ENCODE measurements at regions not wholly inside any gene's neighbourhood (a gene's known extent, or its start where the extent isn't known, plus 50 kb on each side); places are given as distances from the start of the nearest gene placed in this dataset.

DNA sequence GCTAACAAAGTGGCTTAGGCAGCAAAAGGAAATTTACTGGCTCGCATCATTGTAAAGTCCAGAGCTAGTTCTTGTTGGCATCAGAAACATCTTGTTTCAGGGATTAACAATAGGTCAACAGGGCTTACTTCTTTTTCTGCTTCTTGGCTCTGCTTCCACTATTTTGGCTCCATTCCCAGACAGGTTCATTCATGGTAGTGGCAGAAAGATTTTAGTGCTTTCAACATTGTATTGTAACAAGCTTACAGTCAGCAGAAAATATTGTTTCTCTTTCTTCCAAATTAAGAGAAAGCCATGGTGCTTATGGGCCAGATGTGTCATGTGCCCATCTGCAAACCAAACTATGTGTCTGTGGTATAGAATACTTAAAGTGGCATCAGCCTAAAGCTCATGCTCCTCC lies 315.6 kb downstream of the RAB38 start:
- TF ChIP-seq, protein P1, sequence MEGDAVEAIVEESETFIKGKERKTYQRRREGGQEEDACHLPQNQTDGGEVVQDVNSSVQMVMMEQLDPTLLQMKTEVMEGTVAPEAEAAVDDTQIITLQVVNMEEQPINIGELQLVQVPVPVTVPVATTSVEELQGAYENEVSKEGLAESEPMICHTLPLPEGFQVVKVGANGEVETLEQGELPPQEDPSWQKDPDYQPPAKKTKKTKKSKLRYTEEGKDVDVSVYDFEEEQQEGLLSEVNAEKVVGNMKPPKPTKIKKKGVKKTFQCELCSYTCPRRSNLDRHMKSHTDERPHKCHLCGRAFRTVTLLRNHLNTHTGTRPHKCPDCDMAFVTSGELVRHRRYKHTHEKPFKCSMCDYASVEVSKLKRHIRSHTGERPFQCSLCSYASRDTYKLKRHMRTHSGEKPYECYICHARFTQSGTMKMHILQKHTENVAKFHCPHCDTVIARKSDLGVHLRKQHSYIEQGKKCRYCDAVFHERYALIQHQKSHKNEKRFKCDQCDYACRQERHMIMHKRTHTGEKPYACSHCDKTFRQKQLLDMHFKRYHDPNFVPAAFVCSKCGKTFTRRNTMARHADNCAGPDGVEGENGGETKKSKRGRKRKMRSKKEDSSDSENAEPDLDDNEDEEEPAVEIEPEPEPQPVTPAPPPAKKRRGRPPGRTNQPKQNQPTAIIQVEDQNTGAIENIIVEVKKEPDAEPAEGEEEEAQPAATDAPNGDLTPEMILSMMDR (IDR thresholded peaks at IDR 0.05; ENCODE audit: low read depth, low read length), result no peak
- no peak overlapping the region for H3K4me3 ChIP-seq (ENCODE audit: low read depth, low read length)

DNA sequence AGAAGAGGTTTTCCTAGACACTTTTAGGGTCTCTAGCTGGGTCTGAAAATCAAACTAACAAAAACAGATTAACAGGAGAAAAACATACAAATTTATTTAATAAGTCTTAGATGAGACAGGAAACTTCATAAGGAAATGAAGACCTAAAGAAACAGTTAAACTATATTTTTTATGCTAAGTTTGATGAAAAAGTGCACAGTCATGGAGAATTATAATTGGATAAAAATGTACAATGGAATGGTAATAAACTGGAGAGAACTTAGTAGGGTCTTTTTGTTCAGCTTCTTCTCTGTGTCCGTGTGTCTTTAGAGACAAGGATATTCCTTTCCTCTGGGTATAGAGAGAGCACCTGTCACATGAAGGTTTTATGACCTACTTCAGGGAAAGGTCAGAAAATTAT lies 323.4 kb downstream of the RAB38 start:
- TF ChIP-seq, protein P1 (IDR thresholded peaks at IDR 0.05; ENCODE audit: low read depth, low read length), result no peak
- no peak overlapping the region for H3K4me3 ChIP-seq (ENCODE audit: low read depth, low read length)

DNA sequence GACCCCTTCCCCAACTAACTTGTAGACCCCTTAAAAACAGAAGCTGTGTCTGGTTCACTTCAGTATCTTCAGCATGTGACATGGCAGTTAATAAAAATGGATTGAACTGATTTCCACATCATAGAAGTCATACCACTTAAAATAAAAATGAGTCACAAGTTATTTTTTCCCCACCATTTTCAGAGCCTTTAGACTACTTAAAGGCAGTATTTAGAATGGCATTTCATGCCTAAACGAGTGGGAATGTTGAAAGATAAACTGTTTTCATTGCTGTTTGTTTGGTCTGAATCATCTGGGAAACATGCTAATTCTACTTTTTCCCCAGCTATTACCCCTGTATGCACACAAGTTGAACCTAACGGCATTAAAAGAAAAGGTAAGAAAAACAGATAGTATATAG lies 324.0 kb downstream of the RAB38 start:
- no peak overlapping the region for H3K4me3 ChIP-seq (ENCODE audit: low read depth, low read length)
- TF ChIP-seq, protein P1 (IDR thresholded peaks at IDR 0.05; ENCODE audit: low read depth, low read length), result no peak

DNA sequence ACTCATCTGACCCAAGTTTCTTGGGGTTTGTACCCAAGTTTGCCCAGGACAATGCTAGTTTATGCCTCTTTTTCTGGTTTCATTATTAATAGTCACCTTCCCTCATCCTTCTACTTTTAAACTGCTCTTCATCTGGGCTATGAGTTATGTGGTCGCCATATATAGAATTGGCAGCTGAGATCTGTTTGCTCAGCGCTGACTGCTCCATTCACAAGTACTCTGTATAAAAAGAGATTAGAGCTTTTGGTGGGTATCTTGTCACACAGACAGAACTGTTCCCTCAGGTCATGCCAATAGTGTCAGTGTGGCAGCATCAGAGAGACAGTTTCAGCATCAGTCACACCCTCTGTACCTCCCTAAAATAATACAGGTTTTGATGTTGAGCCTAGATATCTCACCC lies 326.0 kb downstream of the RAB38 start:
- no peak overlapping the region for H3K4me3 ChIP-seq (ENCODE audit: low read depth, low read length)
- TF ChIP-seq, protein P1 (IDR thresholded peaks at IDR 0.05; ENCODE audit: low read depth, low read length), result no peak

DNA sequence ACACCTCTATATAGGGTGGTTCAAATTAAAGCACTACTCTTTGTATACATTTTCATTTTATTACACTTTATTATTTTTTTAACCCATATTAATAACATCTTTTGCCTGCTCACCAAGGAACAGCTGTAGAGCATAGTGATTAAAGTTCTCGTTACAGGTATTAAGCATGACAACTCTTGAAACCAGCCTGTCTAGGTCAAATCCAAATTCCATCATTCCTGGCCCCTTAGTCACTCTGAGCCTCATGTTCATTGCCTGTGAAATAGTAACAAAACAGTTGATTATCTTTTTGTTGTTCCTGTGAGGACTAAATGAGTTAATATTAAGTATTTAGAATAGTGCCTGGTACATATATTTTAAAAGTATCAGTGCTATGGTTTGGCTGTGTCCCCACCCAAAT lies 334.5 kb downstream of the RAB38 start:
- no peak overlapping the region for H3K4me3 ChIP-seq (ENCODE audit: low read depth, low read length)
- TF ChIP-seq, protein P1 (IDR thresholded peaks at IDR 0.05; ENCODE audit: low read depth, low read length), result no peak

DNA sequence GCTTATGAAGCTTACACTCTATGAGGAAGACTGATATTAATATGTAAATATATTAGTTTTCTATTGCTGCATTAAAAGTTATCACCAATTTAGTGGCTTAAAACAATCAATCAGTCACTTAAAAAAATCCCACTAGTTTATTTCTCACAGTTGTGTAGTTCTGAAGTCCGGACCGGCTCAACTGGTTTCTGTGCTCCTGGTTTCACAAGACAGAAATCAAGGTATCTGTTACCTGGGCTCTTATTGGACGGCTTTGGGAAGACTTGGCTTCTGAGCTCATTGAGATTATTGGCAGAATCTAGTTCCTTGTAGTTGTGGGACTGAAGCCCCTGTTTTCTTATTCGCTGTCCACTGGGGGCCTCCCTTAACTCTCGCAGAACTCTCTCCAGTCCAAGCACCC lies 343.0 kb downstream of the RAB38 start:
- TF ChIP-seq, protein P1 (IDR thresholded peaks at IDR 0.05; ENCODE audit: low read depth, low read length), result no peak
- no peak overlapping the region for H3K4me3 ChIP-seq (ENCODE audit: low read depth, low read length)

DNA sequence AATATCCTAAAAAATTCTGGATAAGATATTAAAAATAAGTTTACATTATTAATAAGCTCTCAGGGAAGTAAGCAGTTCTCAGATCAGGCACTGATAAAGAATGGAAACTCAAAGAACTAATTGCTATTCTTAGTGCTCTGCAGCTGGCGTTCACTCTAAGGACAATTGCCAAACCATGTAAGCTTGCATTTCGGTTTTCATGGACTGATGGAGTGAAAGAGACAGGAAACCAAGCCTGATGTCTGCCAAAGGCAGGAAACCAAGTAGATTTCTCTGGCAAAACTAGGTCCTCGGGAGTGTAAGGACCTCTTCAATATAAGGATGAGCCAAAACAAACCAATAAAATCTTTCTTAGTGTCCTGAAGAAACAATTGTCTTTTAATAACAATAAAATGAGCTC lies 355.2 kb downstream of the RAB38 start:
- no peak overlapping the region for H3K4me3 ChIP-seq (ENCODE audit: low read depth, low read length)
- TF ChIP-seq, protein P1 (IDR thresholded peaks at IDR 0.05; ENCODE audit: low read depth, low read length), result no peak
